Heart left ventricle (tissue), 13 donors: ENCODE measurements at regions not wholly inside any gene's neighbourhood (a gene's known extent, or its start where the extent isn't known, plus 50 kb on each side); places are given as distances from the start of the nearest gene placed in this dataset.

Experiments
- CTCF ChIP-seq, 12 donors: fragments of 200-600 bp; sonication (generic) in 4 of 12; IDR thresholded peaks; one replicate each; pipeline versions ENCODE4 v1.5.0 to v1.8.0; 2018 to 2022; ENCODE audit warnings: antibody characterized with exemption in 12 of 12, mild to moderate bottlenecking in 5 of 12
- POLR2A ChIP-seq, 2 donors: fragments of 450-650 bp; IDR thresholded peaks; one replicate each; pipeline ENCODE4 v1.6.1; 2017; ENCODE audit warnings: antibody characterized with exemption in 2 of 2, mild to moderate bottlenecking in 2 of 2, moderate library complexity in 2 of 2
- donor health status: ischemic (EF 13 %, LVEDD 7.1; RV severe dilation, severe dysfunction).
- donor health status: DM: no; HTN: yes; CAD: no.
- donor health status: DM: no; HTN: no; CAD: no.
- donor health status: ischemic (EF 25% LVEDD 6.9; RV normal size, moderate dysfunction).
- donor health status: ischemic (EF 25% LVEDD 5.7; RV mildly dilated, moderate dysfunction).
- donor health status: ischemic (EF 35%, LVEDD 5.7; RV mildly dilated, moderate dysfunction).
- donor health status: nonischemic (EF 11% LVEDD 7.7; RV severe dilation, severe dysfunction).
- donor health status: DM: yes; HTN: yes; CAD: no.
- donor health status: PGD.
- donor health status: ischemic (EF 29% LVEDD 5.4; RV normal size, mild dysfunction).
- donor health status: nonischemic (EF 23%, LVEDD 6.1; RV moderate dilation, normal function).

GRCh38 chr2:121152861-121153260 lies 132.1 kb downstream of the TFCP2L1 start:
- TF ChIP-seq CTCF (IDR thresholded peaks at IDR 0.05) (no peak), POLR2A (IDR thresholded peaks at IDR 0.05) (no peak)
